Spleen (tissue), 11 donors: ENCODE measurements at regions not wholly inside any gene's neighbourhood (a gene's known extent, or its start where the extent isn't known, plus 50 kb on each side); places are given as distances from the start of the nearest gene placed in this dataset.

Experiments used
- DNase-seq: peaks from one replicate; pipeline ENCODE4 v3.0.0-alpha.2; 2020
- H3K27ac ChIP-seq, 8 donors: fragments of 200-600 bp; sonication (generic) in 7 of 8; 1 replicate in 4 of 8; 2 replicates in 4 of 8; pipeline versions ENCODE4 v1.5.0 to v1.8.0; 2016 to 2021; ENCODE audit warnings: inconsistent platforms in 4 of 8, mild to moderate bottlenecking in 4 of 8, moderate library complexity in 1 of 8
- H3K27me3 ChIP-seq, 7 donors: fragments of 200-600 bp; sonication (generic) in 6 of 7; replicated peaks in 1 of 7; 1 replicate in 4 of 7; 2 replicates in 3 of 7; pipeline versions ENCODE4 v1.5.0 to v1.8.0; 2016 to 2021; ENCODE audit warnings: inconsistent platforms in 3 of 7, mild to moderate bottlenecking in 1 of 7
- H3K36me3 ChIP-seq, 6 donors: fragments of 200-600 bp; sonication (generic) in 5 of 6; 1 replicate in 4 of 6; 2 replicates in 2 of 6; pipeline versions ENCODE4 v1.5.0 to v1.8.0; 2016 to 2021; ENCODE audit warnings: inconsistent platforms in 2 of 6
- H3K4me1 ChIP-seq, 6 donors: fragments of 200-600 bp; sonication (generic) in 5 of 6; 1 replicate in 3 of 6; 2 replicates in 3 of 6; pipeline versions ENCODE4 v1.5.0 to v1.8.0; 2016 to 2021; ENCODE audit warnings: inconsistent platforms in 3 of 6
- H3K4me3 ChIP-seq, 8 donors: fragments of 200-600 bp; sonication (generic) in 7 of 8; 1 replicate in 4 of 8; 2 replicates in 4 of 8; pipeline versions ENCODE4 v1.5.0 to v1.8.0; 2016 to 2021; ENCODE audit warnings: inconsistent platforms in 4 of 8, mild to moderate bottlenecking in 4 of 8, moderate library complexity in 2 of 8
- H3K9me3 ChIP-seq, 8 donors: fragments of 200-600 bp; sonication (generic) in 7 of 8; 1 replicate in 4 of 8; 2 replicates in 4 of 8; pipeline versions ENCODE4 v1.5.0 to v1.8.0; 2016 to 2021; ENCODE audit warnings: inconsistent platforms in 4 of 8
- CTCF ChIP-seq, 11 experiments: fragments of 200-600 bp in 7 of 11; fragments of 450-650 bp in 4 of 11; sonication (generic) in 4 of 11; IDR thresholded peaks in 8 of 11; conservative IDR thresholded peaks in 3 of 11; 1 replicate in 7 of 11; 2 replicates in 4 of 11; pipeline versions ENCODE4 v1.4.0 to v1.8.0; 2016 to 2021; ENCODE audit warnings: antibody characterized with exemption in 11 of 11, inconsistent platforms in 4 of 11, mild to moderate bottlenecking in 1 of 11
- POLR2A ChIP-seq, 3 donors: fragments of 450-650 bp; IDR thresholded peaks; one replicate each; pipeline ENCODE4 v1.5.1; 2017; ENCODE audit warnings: antibody characterized with exemption in 3 of 3, mild to moderate bottlenecking in 1 of 3
- POLR2AphosphoS5 ChIP-seq, 3 donors: sonication (generic); formaldehyde crosslinking; IDR thresholded peaks; one replicate each; pipeline ENCODE4 v1.5.1; 2017; ENCODE audit warnings: antibody characterized with exemption in 3 of 3
- WGBS, 5 donors: extraction: QIAGEN DNeasy Blood & Tissue Kit in 3 of 5; methylation state at CpG; one replicate each; pipeline versions ENCODE4 v1.1.5 to v1.1.7; 2013 to 2018; 5-methylcytosine and 5-hydroxymethylcytosine counted together
- intact Hi-C: fragments of 100-400 bp; cut with DNase I; formaldehyde crosslinking; loops from one replicate; pipeline ENCODE4 v1.15.0; 2023; ENCODE audit warnings: low total_unique reads
- donor health status: healthy with polysubstance abuse.
- donor health status: DM: no; HTN: no; CAD: no; lungs with moderate emphysema.
- donor health status: DM: no; HTN: no; CAD: no.
- donor health status: Bipolar disorder and iron deficiency.
- donor health status: healthy.
- donor health status: DM: no; HTN: no; CAD: no.
- donor health status: DM: yes; HTN: yes; CAD: no.

GRCh38 chr6:40973304-40973703, 65.7 kb downstream of the UNC5CL start:
- intact Hi-C loops: no loop called here
- Histone ChIP-seq H3K4me1 (no peaks in the 10 kb centered on the region), H3K27ac (no peak overlapping the region), H3K4me3 (no peak overlapping the region), H3K27me3 (peaks cover 0 to 30% (median 0%) of the 10 kb centered on the region in 7 donors), H3K9me3 (peaks cover 0 to 9% (median 0%) of the 10 kb centered on the region in 8 donors), H3K36me3 (no peaks in the 10 kb centered on the region)
- DNase-seq: no peak
- 88 to 96% (median 91%) methylated on average over 4 of the region's 4 CpGs for WGBS, 5 donors
- no peak for TF ChIP-seq CTCF (IDR thresholded peaks at IDR 0.05 in 8 of 11, conservative IDR thresholded peaks at IDR 0.05 in 3 of 11)

GRCh38 chr6:40972814-40973213, 66.2 kb downstream of the UNC5CL start:
- Histone ChIP-seq H3K9me3 (peaks cover 0 to 9% (median 0%) of the 10 kb centered on the region in 8 donors), H3K27me3 (peaks cover 0 to 26% (median 0%) of the 10 kb centered on the region in 7 donors), H3K4me1 (no peaks in the 10 kb centered on the region), H3K27ac (no peak overlapping the region), H3K36me3 (no peaks in the 10 kb centered on the region), H3K4me3 (no peak overlapping the region)
- intact Hi-C loops: no loop called here
- no peak for DNase-seq
- WGBS, 5 donors: 74 to 86% (median 78%) methylated on average over 3 of the region's 3 CpGs
- TF ChIP-seq CTCF (IDR thresholded peaks at IDR 0.05 in 8 of 11, conservative IDR thresholded peaks at IDR 0.05 in 3 of 11) (no peak), POLR2A (IDR thresholded peaks at IDR 0.05) (no peak), POLR2AphosphoS5 (IDR thresholded peaks at IDR 0.05) (no peak)

- no peak for DNase-seq
Measured at GRCh38 chr6:40972190-40972589, 66.8 kb downstream of the UNC5CL start.

GRCh38 chr6:40968620-40969164, 70.3 kb downstream of the UNC5CL start:
- TF ChIP-seq POLR2AphosphoS5 (IDR thresholded peaks at IDR 0.05) (no peak), POLR2A (IDR thresholded peaks at IDR 0.05) (no peak), CTCF (IDR thresholded peaks at IDR 0.05 in 8 of 11, conservative IDR thresholded peaks at IDR 0.05 in 3 of 11) (no peak)
- no peaks in the 10 kb centered on the region for H3K36me3 ChIP-seq
- H3K27me3 ChIP-seq: peaks cover 0 to 4% (median 0%) of the 10 kb centered on the region in 7 donors
- DNase-seq: no peak
- H3K27ac ChIP-seq: no peak overlapping the region
- intact Hi-C loops: no loop called here
- peaks cover 0 to 9% (median 0%) of the 10 kb centered on the region in 8 donors for H3K9me3 ChIP-seq
- H3K4me3 ChIP-seq: no peak overlapping the region
- H3K4me1 ChIP-seq: no peaks in the 10 kb centered on the region

More at GRCh38 chr6:40972190-40972589, 66.8 kb downstream of the UNC5CL start:
- Histone ChIP-seq H3K36me3 (no peaks in the 10 kb centered on the region), H3K9me3 (peaks cover 0 to 9% (median 0%) of the 10 kb centered on the region in 8 donors), H3K4me1 (no peaks in the 10 kb centered on the region), H3K4me3 (no peak overlapping the region), H3K27me3 (peaks cover 0 to 19% (median 0%) of the 10 kb centered on the region in 7 donors), H3K27ac (no peak overlapping the region)
- intact Hi-C loops: no loop called here
- TF ChIP-seq CTCF (IDR thresholded peaks at IDR 0.05 in 8 of 11, conservative IDR thresholded peaks at IDR 0.05 in 3 of 11) (no peak), POLR2A (IDR thresholded peaks at IDR 0.05) (no peak)
- WGBS, 5 donors: 95 to 98% (median 98%) methylated on average over 3 of the region's 3 CpGs
